ENCODE measurements at regions not wholly inside any gene's neighbourhood (a gene's known extent, or its start where the extent isn't known, plus 50 kb on each side); places are given as distances from the start of the nearest gene placed in this dataset.

DNA sequence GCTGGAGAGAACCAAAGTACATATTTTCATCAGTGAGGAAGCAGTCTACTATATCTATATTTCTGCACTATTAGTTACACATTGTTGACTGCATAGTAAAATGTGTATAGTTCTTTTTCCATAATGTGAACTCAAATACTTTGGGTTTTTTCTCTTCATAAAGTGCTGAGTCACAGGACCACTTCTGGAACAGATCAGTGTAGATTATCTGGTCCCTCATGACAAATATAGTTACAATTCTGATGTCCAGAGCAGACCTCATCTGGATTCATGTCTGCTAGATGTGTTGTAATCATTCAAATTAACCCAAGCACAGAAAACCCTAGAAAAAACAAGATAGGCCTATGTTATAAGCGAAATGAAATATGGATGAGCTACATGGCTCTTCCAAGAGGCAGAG, 171.4 kb downstream of the SUCLA2 start:
- intact Hi-C loops (cut with micrococcal nuclease), result no loop called here

DNA sequence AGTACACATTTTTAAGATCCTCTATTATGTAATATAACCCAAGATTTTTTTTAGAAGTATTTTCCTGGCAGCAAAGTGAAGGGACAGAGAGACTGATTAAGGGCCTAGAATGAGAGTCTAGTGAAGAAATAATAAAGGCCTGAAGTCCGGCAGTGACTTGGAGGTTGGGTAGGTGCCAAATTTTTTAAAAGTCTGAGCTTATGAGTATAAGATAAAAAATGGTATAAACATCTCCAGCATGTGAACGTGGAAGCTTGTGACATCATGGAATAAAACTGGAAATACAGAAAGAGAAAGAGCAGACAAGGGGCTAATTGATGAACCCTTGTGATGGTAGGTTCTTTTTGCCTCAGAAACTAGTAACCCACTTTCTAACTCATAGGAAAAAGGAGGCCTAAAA, 174.6 kb downstream of the SUCLA2 start:
- intact Hi-C loops (cut with micrococcal nuclease), result no loop called here

DNA sequence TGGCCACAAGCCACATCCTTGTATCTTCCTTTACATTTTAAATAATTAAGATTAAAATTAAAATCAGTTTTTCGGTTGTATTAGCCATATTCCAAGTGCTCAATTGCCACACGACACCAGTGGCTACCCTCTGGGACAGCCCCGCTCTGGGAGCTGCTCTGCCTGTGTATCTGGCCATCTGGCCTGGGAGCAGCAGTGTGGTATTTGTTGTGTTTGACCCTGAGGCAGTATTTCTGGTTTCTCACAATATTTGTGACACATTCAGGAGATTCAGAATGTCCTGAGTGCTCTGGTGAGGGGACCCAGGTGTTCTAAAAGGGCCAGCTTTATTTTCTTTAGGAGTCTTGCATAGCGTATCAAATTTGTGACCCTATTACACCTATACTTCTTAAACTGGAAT, 179.0 kb downstream of the SUCLA2 start:
- intact Hi-C loops (cut with micrococcal nuclease), result no loop called here

DNA sequence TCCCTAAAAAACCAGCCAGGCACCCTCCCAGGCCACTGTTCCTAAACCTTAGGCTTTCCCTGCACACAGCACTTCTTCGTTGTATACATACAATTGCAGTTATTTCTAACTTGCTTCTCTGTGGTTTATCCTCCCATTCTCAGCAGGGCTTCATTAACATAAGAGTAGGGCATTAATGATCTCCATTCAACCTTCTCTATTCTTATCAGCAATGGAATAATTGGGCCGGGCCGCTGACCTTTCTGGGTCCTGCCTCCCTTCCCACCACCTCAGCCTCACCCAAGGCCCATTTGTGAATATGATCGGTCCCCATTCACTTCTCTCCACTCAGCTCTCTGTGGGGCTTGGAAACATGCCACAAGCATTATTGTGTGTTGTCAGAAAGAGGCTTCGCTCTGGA, 184.2 kb downstream of the SUCLA2 start:
- intact Hi-C loops (cut with micrococcal nuclease), result no loop called here

DNA sequence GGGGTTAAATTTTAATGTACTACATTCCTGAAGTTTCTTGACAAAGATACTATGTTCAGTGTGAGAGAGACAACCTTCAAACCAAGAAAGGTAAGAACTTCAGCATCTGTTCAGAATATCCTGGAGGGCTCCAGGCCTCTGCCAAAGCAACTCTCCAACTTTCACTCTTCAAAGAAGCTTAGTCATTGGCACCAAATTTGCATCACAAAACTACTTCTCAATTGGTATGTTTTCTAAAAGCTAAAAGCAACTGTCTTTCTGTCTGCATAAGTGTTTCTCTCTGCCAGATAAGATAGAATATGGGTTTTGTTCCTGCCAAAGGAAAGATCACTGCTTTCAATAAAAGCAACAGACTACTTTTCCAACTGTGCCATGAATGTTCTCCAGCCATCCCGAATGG, 187.4 kb downstream of the SUCLA2 start:
- intact Hi-C loops (cut with micrococcal nuclease), result no loop called here

DNA sequence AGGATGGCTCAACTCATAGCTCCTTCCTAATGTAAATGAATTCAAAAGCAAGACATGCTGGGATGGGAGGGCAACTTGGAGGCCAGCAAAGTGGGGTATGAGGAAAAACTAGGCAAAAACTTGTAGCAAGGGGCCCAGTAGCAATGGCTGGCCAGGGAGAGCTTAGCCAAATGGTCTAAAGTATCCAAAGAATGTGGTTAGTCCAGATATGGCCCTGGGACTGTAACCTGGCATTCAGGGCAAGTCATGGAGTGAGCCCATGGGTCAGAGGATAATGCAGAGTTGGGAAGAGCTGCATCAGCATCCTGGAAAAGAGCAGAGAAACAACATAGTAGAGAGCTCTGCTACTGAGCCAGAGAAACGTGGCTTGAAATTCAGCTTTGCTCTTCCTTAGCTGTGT, 191.7 kb downstream of the SUCLA2 start:
- intact Hi-C loops (cut with micrococcal nuclease), result no loop called here

DNA sequence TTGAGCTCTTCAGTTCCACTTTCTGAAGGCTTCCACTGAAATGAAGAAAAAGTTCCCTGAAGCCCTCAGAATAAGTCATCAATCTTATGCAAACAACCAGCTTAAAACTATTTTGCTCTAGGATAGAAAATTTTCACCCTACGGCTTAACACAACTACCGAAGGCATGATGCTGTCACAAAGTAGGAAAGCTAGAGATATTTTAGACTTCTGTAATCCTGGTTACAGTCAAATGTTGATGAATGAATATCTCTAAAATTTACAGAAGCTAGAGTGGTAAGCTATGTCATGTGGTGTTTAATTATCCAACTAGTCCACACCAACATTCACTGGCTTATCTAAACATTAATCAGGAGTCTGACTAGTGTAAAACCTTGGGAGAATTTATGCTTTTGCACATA, 197.9 kb downstream of the SUCLA2 start:
- intact Hi-C loops (cut with micrococcal nuclease), result no loop called here

DNA sequence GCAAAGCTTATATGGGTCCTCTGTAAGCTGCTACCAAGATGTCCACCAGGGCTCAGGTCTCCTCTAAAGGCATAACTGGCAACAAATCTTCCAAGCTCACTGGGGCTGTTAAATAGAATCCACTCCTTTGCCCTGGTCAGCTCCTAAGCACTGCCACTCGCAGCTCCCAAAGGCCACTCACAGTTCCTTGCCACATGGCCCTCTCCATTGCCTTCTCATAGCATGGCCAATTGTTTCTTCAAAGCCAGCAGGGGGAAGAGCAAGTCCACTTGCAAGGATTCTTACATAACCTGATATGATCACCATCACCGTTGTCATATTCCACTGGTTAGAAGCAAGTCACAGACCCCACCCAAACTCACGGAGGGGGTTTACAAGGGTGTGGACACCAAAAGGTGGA, 199.5 kb downstream of the SUCLA2 start:
- intact Hi-C loops (cut with micrococcal nuclease), result no loop called here

DNA sequence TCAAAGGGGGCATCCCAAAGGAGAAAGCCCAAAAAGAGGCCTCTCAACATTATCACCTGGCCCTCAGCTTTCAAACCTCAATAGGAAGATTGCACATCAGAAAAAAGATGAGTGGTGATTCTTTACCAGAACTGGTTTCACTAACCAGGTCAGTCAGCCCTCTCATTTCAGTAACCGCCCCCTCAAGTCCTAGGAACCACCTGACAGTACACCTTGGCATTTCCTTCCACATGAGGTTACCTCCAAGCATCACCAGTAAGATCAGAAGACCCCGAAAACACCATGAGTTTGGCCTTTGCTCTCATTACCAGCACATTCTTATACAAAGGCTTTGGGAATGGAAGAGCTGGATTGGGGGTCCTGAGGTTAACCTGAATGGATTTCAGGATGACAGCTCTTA, 200.5 kb downstream of the SUCLA2 start:
- intact Hi-C loops (cut with micrococcal nuclease), result no loop called here

DNA sequence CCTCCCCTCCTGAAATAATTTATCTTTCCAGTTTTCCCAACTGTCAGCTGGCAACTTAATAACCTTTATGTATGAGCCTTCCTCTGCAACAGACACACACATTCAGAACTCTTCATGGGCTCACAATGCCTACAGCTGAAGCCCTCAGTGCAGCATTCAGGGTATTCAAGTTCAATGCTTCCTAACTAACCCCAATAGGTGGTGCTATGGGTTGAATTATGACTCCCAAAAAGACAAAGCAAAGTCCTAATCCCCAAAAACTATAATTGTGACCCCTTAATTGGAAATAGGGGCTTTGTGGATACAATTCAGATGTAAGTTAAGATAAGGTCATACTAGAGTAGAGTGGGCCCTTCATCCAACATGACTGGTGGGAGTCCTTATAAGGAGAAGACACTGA, 202.2 kb downstream of the SUCLA2 start:
- intact Hi-C loops (cut with micrococcal nuclease), result no loop called here

DNA sequence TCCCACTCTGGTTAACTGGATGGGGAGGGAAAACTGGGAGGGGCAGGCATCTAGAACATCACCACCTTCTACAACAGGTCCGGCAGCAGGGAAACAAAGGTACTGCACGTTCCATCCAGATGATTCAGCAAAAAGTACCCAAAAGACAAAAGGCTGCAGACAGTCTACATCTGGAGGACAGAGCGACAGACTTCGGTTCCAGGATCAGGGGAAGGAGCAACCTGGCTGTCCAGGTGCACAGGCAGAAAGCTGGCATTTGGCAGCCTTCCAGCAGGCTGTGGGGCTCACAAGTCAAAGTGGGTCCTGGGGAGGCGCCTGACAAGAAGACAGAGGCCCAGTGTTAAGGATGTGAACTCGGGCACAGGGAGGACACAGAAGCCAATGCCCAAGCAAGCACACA, 202.9 kb downstream of the SUCLA2 start:
- intact Hi-C loops (cut with micrococcal nuclease), result no loop called here

DNA sequence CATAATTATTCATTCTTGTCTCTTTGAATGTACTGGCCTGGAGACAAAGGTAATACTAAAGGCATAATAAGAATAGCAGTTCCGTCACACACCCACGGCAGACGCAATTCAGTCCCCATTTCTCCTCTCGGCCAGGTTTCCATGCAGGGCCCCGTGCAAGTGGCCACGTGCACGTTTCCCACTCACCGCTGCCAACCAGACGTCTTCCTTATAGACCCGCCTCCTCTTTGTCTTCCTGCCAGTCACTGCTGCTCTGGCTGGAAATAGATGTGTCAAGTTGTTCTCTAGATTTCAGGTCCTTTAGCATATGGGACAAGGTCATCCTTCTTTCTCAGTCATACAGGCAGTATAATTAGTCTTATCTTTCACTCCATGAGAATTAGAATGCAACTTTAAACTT, 204.3 kb downstream of the SUCLA2 start:
- intact Hi-C loops (cut with micrococcal nuclease), result no loop called here

DNA sequence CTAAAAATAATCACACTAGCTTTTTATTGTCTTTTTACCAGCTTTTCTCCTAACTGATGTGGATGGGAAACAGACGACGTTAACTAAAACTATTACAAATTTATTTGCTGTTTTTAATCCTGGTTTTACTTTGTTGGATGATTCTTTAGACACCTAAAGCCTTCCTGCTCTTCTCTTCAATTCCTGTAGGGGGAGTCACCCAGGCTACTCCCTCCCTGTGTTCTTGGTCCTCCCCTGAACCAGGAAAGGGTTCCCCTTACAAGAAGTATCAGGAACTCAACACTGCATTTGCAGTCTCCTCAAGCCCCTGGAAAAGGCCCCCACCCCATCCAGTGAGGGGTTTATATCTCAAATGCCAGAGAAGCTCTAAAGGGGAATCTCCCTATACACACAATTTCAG, 206.1 kb downstream of the SUCLA2 start:
- intact Hi-C loops (cut with micrococcal nuclease), result no loop called here

DNA sequence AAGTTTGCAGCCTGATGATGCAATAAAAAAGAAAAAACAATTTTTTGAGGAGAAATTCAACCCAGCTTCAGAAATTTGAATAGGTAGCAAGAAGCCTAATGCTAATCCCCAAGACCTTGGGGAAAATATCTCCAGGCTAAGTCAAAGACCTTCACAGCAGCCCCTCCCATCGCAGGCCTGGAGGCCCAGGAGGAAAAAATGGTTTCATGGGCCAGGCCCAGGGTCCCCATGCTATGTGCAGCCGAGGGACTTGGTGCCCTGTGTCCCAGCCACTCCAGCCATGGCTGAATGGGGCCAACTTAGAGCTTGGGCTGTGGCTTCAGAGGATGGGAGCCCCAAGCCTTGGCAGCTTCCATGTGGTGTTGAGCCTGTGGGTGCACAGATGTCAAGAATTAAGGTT, 210.3 kb downstream of the SUCLA2 start:
- intact Hi-C loops (cut with micrococcal nuclease), result no loop called here

DNA sequence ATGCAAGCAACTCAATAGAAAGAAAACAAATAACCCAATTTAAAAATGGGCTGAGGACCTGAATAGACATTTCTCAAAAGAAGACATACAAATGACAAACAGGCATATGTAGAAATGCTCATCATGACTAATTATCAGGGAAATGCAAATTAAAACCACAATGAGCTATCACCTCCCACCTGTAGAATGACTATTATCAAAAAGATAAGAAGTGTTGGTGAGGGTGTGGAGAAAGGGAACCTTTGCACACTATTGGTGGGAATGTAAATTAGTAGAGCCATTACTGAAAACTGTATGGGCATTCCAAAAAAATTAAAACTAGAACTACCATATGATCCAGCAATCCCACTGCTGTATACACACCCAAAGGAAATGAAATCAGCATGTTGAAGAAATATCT, 212.2 kb downstream of the SUCLA2 start:
- intact Hi-C loops (cut with micrococcal nuclease), result no loop called here

DNA sequence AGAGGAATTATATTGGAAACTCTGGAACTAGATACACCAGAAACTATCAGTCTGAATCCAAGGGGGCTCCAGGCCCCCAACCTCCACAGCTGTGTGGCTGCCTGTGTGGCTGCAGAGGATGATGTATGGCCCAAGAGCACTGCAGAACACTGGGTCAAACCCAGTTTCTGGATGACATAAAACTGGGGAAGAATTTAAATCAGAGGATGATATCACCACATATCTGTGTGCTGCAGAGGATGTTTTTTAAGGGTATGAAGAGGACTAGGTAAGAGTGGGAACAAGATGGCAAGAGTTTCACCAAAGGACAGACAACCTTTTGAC, 226.4 kb downstream of the SUCLA2 start:
- intact Hi-C loops (cut with micrococcal nuclease), result loop anchor here (10.0 kb wide), 1 partner anchor 880 kb away; the partner anchor contains the start of gene HTR2A

DNA sequence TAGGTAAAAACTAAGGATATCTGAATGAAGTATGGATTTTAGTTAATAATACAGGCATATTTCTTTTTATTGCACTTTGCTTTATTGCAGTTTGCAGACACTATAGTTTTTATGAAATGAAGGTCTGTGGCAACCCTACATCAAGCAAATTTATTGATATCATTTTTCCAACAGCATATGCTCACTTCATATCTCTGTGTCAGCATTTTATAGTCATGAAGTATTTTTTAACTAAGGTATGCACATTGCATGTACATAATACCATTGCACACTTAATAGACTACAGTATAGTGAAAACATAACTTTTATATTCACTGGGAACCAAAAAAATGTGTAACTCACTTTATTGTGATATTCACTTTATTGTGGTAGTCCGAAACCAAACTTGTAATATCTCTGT, 236.3 kb downstream of the SUCLA2 start:
- intact Hi-C loops (cut with micrococcal nuclease), result no loop called here

DNA sequence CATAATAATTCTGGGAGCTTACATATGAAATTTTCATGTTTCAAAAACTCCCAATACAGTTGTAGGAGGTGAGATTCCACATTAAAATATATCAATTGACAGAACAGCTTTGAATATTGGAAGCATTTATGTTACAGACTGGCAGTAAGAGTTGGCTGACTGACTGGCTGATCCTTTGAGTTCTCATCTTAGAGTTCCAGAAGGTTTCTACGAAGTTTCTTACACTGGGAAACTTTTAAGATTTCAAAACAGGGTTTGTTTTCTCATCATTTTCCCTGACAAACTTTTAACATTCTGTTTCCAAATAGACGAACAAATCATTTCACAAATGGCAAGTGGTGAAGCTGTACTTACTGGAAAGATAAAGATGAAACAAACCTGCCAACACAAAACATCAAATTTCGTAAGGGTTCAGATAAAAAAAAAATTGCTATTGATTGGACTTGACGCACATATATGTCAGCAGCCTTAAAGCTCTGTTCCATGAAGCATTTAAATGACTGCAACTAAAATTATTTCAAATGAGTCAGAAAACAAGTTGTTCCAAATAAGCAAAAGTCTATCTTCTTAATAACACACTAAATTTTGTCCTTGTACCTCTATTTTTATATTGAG, 243.5 kb downstream of the SUCLA2 start:
- intact Hi-C loops (cut with micrococcal nuclease), result no loop called here

DNA sequence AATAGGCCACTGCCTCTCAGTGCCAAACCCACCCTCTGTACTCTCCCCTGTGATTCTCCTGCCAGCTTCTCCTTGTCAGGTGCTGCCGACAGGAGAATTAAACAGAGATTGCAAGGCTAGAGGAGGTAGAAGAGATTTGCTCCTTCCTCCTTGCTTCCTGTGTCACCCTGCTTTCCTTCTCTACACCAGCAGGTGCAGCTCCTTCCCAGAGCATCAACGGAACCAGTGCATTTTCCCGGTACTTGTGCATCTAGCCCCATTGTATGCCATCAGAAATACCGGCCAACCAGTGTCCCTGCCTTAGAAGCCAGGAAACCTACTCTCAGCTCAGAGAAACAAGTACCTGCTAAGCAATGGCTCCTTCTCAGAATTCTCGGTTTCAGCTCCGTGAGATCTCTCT, 253.2 kb downstream of the SUCLA2 start:
- intact Hi-C loops (cut with micrococcal nuclease), result no loop called here

DNA sequence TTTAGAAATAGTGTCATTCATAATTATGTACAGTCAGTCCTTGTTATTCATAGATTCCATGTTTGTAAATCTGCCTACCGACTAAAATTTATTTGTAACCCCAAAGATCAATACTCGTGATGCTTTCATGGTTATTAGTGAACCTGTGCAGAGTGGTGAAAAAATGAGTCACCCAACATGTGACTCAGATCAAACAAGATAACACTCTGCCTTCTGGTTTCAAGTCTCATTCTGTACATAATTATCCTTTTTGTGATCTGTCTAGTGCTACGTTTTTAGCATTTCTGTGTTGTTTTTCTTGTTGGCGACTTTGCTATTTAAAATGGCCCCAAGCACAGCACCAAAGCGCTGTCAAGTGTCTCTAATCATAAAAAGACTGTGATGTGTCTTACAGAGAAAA, 274.7 kb downstream of the SUCLA2 start:
- intact Hi-C loops (cut with micrococcal nuclease), result no loop called here

DNA sequence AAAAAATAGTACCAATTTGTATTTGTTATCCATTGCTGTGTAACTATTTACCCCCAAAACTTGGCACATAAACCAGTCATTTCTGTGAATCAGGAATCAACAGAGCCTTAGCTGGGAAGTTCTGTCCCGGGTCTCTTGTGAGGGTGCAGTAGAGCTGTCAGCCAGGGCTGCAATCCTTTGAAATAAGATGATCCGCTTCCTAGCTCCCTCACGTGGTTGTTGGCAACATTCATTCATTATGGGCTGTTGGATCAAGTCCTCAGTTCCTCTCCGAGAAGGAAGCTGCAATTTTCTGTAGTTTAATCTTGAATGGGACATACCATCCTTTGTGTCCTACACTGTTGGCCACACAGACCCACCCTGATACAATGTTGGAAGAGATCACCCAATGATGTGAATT, 277.2 kb downstream of the SUCLA2 start:
- intact Hi-C loops (cut with micrococcal nuclease), result no loop called here

DNA sequence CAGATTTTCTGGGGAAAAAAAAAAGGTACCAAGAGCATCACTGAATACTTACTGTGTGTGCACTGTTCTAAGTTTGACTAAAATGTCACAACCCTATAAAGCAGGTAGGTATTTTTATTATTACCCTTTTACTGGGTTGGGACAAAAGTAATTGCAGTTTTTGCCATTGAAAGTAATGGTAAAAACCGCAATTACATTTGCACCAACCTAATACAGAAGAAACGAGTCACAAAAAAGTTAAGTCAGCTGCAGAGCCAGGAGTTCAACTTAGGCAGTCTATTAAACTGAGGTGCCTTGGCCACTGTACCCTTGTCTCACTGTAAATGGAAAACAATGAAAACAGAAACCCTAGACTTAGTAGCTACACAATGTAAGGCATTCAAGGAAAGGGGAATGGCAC, 281.9 kb downstream of the SUCLA2 start:
- intact Hi-C loops (cut with micrococcal nuclease), result no loop called here

DNA sequence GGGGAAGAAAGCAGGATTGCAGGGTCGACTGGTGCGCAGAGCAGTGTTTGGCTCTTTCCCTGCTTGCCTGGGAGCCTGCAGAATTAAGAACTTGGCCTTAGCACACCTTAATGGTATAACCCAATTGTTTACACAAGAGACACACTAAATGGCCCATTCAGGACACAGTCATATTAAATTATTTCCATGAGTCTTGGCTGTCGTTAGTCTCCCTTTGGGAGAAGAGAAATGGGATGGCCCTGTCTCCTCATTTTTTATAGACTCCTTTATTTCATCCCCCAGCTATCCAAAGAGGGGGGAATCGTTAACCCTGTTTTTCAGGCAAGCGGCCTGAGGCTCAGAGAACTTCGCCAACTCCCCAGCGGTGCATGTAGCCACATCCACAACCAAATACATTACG, 282.5 kb downstream of the SUCLA2 start:
- intact Hi-C loops (cut with micrococcal nuclease), result no loop called here

DNA sequence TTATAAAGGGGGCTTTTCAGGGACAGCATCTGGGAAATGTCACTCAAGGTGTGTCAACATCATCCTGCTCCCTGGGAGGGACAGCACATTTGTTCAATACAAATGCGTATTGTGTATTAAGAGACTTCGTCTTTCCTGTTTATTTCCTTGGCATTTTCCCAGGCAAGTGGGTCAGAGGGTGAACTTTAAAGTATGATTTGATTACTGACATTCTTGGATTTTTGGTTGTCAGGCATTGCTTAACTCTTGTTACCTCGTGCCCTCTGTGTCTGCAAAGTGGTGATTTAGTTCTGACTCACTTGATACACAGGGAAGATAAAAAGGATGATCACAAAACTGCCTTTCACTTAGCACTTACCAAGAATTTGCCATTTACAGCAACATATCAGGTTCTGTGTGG, 292.7 kb downstream of the SUCLA2 start:
- intact Hi-C loops (cut with micrococcal nuclease), result no loop called here
